Vagina (tissue), 2 donors: ENCODE measurements at regions not wholly inside any gene's neighbourhood (a gene's known extent, or its start where the extent isn't known, plus 50 kb on each side); places are given as distances from the start of the nearest gene placed in this dataset.

Experiments used
- DNase-seq, 2 donors: peaks; one replicate each; pipeline ENCODE4 v3.0.0-alpha.2; 2017; ENCODE audit errors: extremely low spot score in 2 of 2
- H3K27ac ChIP-seq: fragments of 200-600 bp; sonication (generic); one replicate; pipeline ENCODE4 v1.5.1; 2019
- H3K27me3 ChIP-seq: fragments of 200-600 bp; sonication (generic); one replicate; pipeline ENCODE4 v1.5.1; 2019
- H3K36me3 ChIP-seq, 2 donors: fragments of 200-600 bp; sonication (generic); one replicate each; pipeline ENCODE4 v1.5.1; 2017 to 2019
- H3K4me1 ChIP-seq: fragments of 200-600 bp; sonication (generic); one replicate; pipeline ENCODE4 v1.5.1; 2019
- H3K4me3 ChIP-seq, 2 donors: fragments of 200-600 bp; sonication (generic); 1 replicate in 1 of 2; 2 replicates in 1 of 2; pipeline ENCODE4 v1.5.1; 2016 to 2019
- H3K9me3 ChIP-seq: fragments of 200-600 bp; sonication (generic); one replicate; pipeline ENCODE4 v1.5.1; 2019
- CTCF ChIP-seq, 3 experiments: fragments of 450-650 bp in 2 of 3; fragments of 200-600 bp in 1 of 3; sonication (generic) in 1 of 3; IDR thresholded peaks; one replicate each; pipeline ENCODE4 v1.5.1; 2017 to 2019; ENCODE audit warnings: antibody characterized with exemption in 3 of 3, mild to moderate bottlenecking in 2 of 3, moderate library complexity in 2 of 3
- POLR2A ChIP-seq, 2 donors: fragments of 450-650 bp; IDR thresholded peaks; one replicate each; pipeline ENCODE4 v1.6.1; 2017; ENCODE audit warnings: antibody characterized with exemption in 2 of 2, mild to moderate bottlenecking in 2 of 2, moderate library complexity in 2 of 2
- POLR2AphosphoS5 ChIP-seq, 2 donors: sonication (generic); formaldehyde crosslinking; IDR thresholded peaks; one replicate each; pipeline ENCODE4 v1.9.0; 2017; ENCODE audit warnings: antibody characterized with exemption in 2 of 2, mild to moderate bottlenecking in 2 of 2, low read depth in 1 of 2; ENCODE audit not compliant: insufficient read depth in 1 of 2
- intact Hi-C: fragments of 100-400 bp; cut with DNase I; formaldehyde crosslinking; loops from one replicate; pipeline ENCODE4 v1.15.1; 2023

GRCh38 chr18:29912351-29912750, 1130.2 kb downstream of the DSC3 start:
- no peaks in the 10 kb centered on the region for H3K9me3 ChIP-seq
- no peak overlapping the region for H3K4me3 ChIP-seq
- no peak for TF ChIP-seq CTCF (IDR thresholded peaks at IDR 0.05)
- no peak for TF ChIP-seq POLR2AphosphoS5 (IDR thresholded peaks at IDR 0.05; ENCODE audit: insufficient read depth in 1 of 2, low read depth in 1 of 2)
- TF ChIP-seq POLR2A (IDR thresholded peaks at IDR 0.05): no peak
- no peak for DNase-seq
- intact Hi-C loops: no loop called here
- no peaks in the 10 kb centered on the region for H3K27me3 ChIP-seq
- H3K27ac ChIP-seq: no peak overlapping the region
- H3K36me3 ChIP-seq: no peaks in the 10 kb centered on the region
- no peaks in the 10 kb centered on the region for H3K4me1 ChIP-seq

- Histone ChIP-seq H3K9me3 (no peaks in the 10 kb centered on the region), H3K27me3 (no peaks in the 10 kb centered on the region), H3K4me1 (no peaks in the 10 kb centered on the region), H3K36me3 (no peaks in the 10 kb centered on the region), H3K27ac (no peak overlapping the region), H3K4me3 (no peak overlapping the region)
- intact Hi-C loops: no loop called here
- no peak for DNase-seq
- no peak for TF ChIP-seq CTCF (IDR thresholded peaks at IDR 0.05)
- TF ChIP-seq POLR2A (IDR thresholded peaks at IDR 0.05): no peak
- TF ChIP-seq POLR2AphosphoS5 (IDR thresholded peaks at IDR 0.05; ENCODE audit: insufficient read depth in 1 of 2, low read depth in 1 of 2): no peak
Measured at GRCh38 chr18:29892960-29893558, 1149.5 kb downstream of the DSC3 start.

GRCh38 chr18:29883114-29883513, 1159.4 kb downstream of the DSC3 start:
- no peak for TF ChIP-seq POLR2AphosphoS5 (IDR thresholded peaks at IDR 0.05; ENCODE audit: insufficient read depth in 1 of 2, low read depth in 1 of 2)
- TF ChIP-seq CTCF (IDR thresholded peaks at IDR 0.05): no peak
- TF ChIP-seq POLR2A (IDR thresholded peaks at IDR 0.05): no peak
- H3K4me1 ChIP-seq: no peaks in the 10 kb centered on the region
- H3K4me3 ChIP-seq: no peak overlapping the region
- no peaks in the 10 kb centered on the region for H3K36me3 ChIP-seq
- intact Hi-C loops: no loop called here
- no peaks in the 10 kb centered on the region for H3K9me3 ChIP-seq
- no peak overlapping the region for H3K27ac ChIP-seq
- no peaks in the 10 kb centered on the region for H3K27me3 ChIP-seq
- no peak for DNase-seq

- no peak overlapping the region for H3K4me3 ChIP-seq
- no peak for DNase-seq
Measured at GRCh38 chr18:29882620-29883019, 1159.9 kb downstream of the DSC3 start.

More at GRCh38 chr18:29882620-29883019, 1159.9 kb downstream of the DSC3 start:
- H3K27ac ChIP-seq: no peak overlapping the region
- no peaks in the 10 kb centered on the region for H3K9me3 ChIP-seq
- no peaks in the 10 kb centered on the region for H3K27me3 ChIP-seq
- H3K4me1 ChIP-seq: no peaks in the 10 kb centered on the region
- TF ChIP-seq POLR2AphosphoS5 (IDR thresholded peaks at IDR 0.05; ENCODE audit: insufficient read depth in 1 of 2, low read depth in 1 of 2): no peak
- TF ChIP-seq CTCF (IDR thresholded peaks at IDR 0.05): no peak
- no peak for TF ChIP-seq POLR2A (IDR thresholded peaks at IDR 0.05)
- no peaks in the 10 kb centered on the region for H3K36me3 ChIP-seq
- intact Hi-C loops: no loop called here
